BE2C (cell line): ENCODE measurements at regions not wholly inside any gene's neighbourhood (a gene's known extent, or its start where the extent isn't known, plus 50 kb on each side); places are given as distances from the start of the nearest gene placed in this dataset.
"Not testable (repeated sequence)": the region's sequence is repeated elsewhere in the genome, so short reads cannot be mapped to it uniquely, and the experiment has no call there.

ENCODE experiments used
- DNase-seq: peaks from one replicate; pipeline ENCODE4 v3.0.0-alpha.2; 2020
- H3K27me3 ChIP-seq: fragments of 250-450 bp; sonication (Bioruptor Pico); 2 replicates; pipeline ENCODE4 v1.5.1; 2020; ENCODE audit warnings: mild to moderate bottlenecking
- H3K36me3 ChIP-seq: fragments of 250-450 bp; sonication (Bioruptor Pico); 2 replicates; pipeline ENCODE4 v1.5.1; 2020; ENCODE audit warnings: mild to moderate bottlenecking
- H3K4me1 ChIP-seq: fragments of 250-450 bp; sonication (Bioruptor Pico); 2 replicates; pipeline ENCODE4 v1.5.1; 2020
- H3K4me3 ChIP-seq: 2 replicates; pipeline ENCODE4 v1.5.1; 2011; ENCODE audit warnings: low read depth, low read length
- H3K9me3 ChIP-seq: fragments of 250-450 bp; sonication (Bioruptor Pico); 2 replicates; pipeline ENCODE4 v1.5.1; 2020
- CTCF ChIP-seq: IDR thresholded peaks from 2 replicates; pipeline ENCODE4 v1.5.1; 2012; ENCODE audit warnings: mild to moderate bottlenecking, low read depth, low read length

GRCh38 chr9:13035822-13036221, 243.7 kb downstream of the MPDZ start:
- DNase-seq, result no peak
- Histone ChIP-seq H3K36me3 (no peaks in the 10 kb centered on the region), H3K27me3 (no peaks in the 10 kb centered on the region), H3K4me3 (no peak overlapping the region), H3K9me3 (no peaks in the 10 kb centered on the region), H3K4me1 (no peaks in the 10 kb centered on the region)
- no peak for TF ChIP-seq CTCF

GRCh38 chr9:13037808-13038207, 241.7 kb downstream of the MPDZ start:
- not testable (repeated sequence) for H3K27me3 ChIP-seq, H3K36me3 ChIP-seq, H3K9me3 ChIP-seq, H3K4me1 ChIP-seq, H3K4me3 ChIP-seq, DNase-seq

GRCh38 chr9:13047827-13048587, 231.5 kb downstream of the MPDZ start:
- DNase-seq, result no peak
- TF ChIP-seq CTCF, result no peak
- Histone ChIP-seq H3K9me3 (no peaks in the 10 kb centered on the region), H3K4me1 (no peaks in the 10 kb centered on the region), H3K36me3 (no peaks in the 10 kb centered on the region), H3K27me3 (no peaks in the 10 kb centered on the region), H3K4me3 (no peak overlapping the region)

GRCh38 chr9:13049223-13049622, 230.3 kb downstream of the MPDZ start:
- no peak for TF ChIP-seq CTCF
- Histone ChIP-seq H3K36me3 (no peaks in the 10 kb centered on the region), H3K27me3 (no peaks in the 10 kb centered on the region), H3K9me3 (no peaks in the 10 kb centered on the region), H3K4me1 (no peaks in the 10 kb centered on the region), H3K4me3 (no peak overlapping the region)
- DNase-seq, result no peak

- H3K4me1 ChIP-seq, result no peaks in the 10 kb centered on the region
- TF ChIP-seq CTCF, result no peak
- H3K9me3 ChIP-seq, result no peaks in the 10 kb centered on the region
- no peaks in the 10 kb centered on the region for H3K36me3 ChIP-seq
- no peak overlapping the region for H3K4me3 ChIP-seq
- no peaks in the 10 kb centered on the region for H3K27me3 ChIP-seq
- DNase-seq, result no peak
Measured at GRCh38 chr9:13053504-13053903, 226.0 kb downstream of the MPDZ start.

- TF ChIP-seq CTCF, result no peak
- H3K27me3 ChIP-seq, result no peaks in the 10 kb centered on the region
- DNase-seq, result no peak
- no peaks in the 10 kb centered on the region for H3K9me3 ChIP-seq
- no peaks in the 10 kb centered on the region for H3K36me3 ChIP-seq
- no peak overlapping the region for H3K4me3 ChIP-seq
- H3K4me1 ChIP-seq, result no peaks in the 10 kb centered on the region
Measured at GRCh38 chr9:13054389-13054788, 225.1 kb downstream of the MPDZ start.
